GM21786 (cell line): ENCODE measurements at regions not wholly inside any gene's neighbourhood (a gene's known extent, or its start where the extent isn't known, plus 50 kb on each side); places are given as distances from the start of the nearest gene placed in this dataset.
A peak's percentile ranks its signal among the peaks of the same experiment; 100 is the strongest.

Experiments
- ATAC-seq: cut with Tn5 transposase; IDR thresholded peaks from one replicate; pipeline ENCODE4 v1.9.1; 2021; ENCODE audit not compliant: unreplicated experiment

DNA sequence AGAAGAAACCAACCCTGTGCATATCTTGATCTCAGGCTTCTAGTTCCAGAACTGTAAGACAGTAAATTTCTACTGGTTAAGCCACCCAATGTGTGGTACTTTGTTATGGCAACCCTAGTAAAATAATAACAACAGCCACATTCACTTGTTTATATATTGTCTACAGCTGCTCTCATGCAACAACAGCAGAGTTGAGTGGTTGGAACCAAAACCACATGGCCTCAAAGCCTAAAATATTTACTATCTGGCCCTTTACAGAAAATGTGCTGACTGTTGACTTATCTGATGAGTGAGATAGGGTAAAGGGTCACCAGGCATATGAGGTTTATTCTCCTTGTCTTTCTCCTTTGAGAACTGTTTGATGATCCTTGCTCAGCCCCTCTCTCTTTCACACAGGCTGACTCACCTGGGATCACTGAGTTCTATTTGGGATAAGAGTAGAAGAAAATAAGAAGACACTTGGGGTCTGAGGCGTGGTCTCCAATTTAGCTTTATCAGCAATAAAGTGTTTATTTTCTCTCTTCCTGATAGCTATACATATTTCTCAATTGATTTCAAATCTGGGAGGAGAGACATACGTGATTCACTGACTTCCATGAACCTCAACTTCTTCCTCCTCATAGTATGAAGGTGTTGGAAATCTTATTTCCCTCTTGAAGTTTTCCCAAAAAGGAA lies 227.5 kb upstream of the STARD13 start:
- no peak for ATAC-seq

DNA sequence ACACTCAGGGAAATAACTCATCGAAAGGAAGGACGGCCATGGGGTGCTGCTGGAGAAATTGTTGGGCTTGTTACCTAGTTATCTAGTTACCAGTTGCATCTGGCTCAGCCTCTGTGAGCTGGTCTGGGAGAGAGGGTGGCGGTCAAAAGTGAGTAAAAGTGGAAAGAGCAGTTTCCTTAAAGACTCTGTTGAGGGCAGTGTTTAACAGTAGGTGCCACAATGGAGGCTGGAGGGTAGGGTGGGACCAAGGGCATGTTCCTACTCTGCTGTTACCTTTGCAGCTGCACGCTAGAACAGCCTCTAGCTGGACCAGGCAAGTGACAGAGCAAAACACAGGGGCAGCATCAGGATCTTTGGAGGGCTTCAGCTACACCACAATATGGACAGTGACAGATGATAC lies 228.8 kb upstream of the STARD13 start:
- ATAC-seq = no peak

DNA sequence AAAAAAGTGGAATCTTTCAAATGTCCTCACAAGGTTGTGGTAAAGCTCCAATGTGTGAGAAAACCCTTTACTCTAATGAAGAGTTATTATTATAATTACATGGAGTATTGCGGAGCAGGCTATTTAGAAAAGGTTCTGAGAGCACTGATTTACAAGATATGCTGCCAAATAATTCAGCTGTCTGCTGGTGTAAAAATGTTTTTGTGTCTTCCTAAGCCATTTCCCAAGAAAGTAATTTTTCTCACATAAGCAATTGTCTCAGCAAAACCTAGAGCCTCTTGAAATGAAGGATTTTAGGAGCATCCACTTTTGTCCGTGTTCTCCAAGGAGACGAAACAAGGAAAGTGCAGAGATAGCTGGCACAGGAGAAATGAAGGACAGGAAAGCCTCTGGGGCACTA lies 229.6 kb upstream of the STARD13 start:
- no peak for ATAC-seq

DNA sequence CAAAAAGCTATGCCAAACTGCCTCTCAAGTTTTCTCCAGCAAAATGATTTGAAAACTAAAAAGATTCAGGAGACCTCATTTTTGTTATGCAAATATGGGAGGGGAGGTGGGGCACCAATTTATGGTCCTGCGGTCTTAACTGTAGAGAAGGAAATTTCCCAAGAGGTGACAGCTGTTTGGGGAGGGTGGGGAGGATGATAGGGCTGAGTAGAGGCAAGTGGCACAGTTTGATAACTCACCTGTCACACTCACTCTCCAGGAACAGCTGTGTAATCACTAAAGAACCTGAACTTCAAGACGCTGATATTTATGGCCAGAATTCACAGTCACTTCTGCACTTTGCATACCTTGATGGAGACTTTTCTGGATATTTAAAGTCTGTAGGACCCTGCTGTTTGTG lies 232.9 kb upstream of the STARD13 start:
- no peak for ATAC-seq

DNA sequence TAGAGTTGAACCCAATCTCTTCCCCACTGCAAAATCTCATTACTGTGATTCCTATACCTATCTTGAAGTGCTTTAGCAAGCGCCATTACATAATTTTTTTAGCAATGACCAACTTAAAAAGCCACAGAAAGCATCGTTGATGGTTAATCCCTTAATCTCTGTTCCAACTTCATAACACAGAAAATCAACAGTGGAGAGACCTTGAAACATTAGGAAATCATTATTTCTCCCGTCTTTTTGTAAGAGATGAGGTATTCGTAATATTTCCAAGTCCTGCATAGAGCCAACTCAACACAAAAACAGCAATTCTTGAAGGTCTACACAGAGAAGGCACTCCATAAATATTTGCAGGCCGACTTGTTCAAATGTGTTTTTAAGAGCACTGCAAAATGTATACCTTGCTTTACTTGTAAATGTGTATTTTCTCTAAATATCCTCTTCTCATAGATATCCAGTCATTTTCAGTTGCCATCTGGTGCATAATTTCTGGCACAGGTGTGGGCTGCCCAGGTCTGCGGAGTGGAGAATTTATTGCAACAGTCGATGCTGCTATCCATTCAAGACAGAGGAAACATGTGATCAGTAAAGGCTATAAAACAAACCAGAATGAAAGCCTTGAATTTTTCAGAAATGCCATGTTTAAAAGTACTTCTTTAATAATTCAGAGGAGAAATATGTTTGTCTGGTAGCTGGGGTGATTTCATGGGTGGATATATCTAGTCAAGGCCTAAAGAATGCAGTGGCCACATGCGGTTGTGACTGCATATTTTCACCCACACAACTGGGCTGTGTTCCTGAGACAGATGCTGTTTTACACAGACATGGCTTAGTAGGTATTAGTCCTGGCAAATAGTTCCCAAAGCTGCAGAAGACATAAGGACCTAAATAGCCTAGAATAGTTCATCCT lies 234.3 kb upstream of the STARD13 start:
- ATAC-seq = no peak

DNA sequence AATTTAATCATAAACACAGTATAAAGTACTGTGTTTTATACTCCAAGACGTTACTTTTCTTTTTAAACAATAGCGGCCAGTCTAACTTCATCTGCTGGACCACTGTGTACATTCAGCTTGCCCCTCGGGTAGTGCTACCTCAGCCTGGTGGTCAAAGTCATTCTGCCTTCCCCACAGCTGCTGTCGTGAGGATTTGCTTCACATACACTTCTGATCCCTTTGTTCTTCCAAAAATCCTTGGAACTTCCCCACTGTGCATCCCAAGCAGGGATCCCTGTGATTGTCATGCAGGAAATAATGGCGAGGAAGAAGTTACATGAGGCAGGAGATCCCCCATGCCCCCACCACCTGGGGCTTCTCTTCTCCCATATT lies 234.9 kb upstream of the STARD13 start:
- ATAC-seq = no peak

DNA sequence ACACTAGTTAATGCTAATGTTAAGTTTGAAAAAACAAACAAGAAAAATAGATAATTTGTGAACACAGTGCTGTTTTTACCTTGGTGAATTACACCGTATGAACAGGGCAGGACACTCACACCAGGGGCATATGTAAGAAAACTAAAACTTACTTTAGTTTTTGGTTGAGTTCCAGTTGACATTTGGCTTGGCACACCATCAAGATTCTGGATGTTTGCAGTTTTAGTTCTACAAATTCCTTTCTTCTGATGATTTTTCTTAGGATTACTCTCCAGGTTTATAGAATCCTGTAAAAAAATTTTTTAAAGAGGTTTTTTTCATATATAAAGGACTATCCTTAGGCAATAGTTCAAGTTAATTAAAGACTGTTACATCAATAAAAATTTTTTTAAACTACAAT lies 238.5 kb upstream of the STARD13 start:
- ATAC-seq = no peak

DNA sequence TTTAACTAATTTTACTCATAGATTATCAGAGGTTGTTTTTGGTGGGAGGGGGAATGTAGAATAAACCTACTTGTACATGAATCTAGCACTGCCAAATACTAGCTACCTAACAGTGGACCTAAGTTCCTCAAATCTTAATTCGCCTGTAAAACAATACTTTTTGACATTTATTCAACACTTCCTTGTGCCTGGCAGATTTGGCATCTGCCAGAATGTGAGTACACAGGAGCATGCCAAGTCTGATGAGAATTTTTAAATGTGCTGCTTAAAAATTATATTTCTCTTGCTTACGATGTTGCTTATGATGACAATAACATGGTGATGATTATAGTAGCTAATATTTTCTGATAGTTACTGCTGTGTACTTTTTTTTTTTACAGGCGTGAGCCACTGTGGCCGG lies 240.2 kb upstream of the STARD13 start:
- no peak for ATAC-seq

DNA sequence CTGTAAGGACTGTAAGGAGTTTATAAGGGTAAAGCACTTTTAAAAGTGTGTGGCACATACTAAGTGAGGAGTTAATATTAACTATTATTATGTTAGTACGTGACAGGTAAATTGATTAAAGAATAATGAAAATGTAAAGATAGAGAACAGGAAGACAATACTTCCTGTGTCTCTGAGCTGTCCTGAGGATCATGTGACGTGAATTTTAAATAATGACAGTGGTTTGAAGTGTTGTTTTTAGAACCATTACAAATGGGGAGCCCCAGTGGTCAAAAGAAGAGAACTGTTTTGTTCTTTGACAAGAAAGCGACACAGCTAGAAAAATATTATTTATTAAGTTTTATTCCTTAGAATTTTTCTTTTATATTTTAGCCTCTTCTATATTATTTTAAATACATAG lies 241.2 kb upstream of the STARD13 start:
- ATAC-seq = no peak

DNA sequence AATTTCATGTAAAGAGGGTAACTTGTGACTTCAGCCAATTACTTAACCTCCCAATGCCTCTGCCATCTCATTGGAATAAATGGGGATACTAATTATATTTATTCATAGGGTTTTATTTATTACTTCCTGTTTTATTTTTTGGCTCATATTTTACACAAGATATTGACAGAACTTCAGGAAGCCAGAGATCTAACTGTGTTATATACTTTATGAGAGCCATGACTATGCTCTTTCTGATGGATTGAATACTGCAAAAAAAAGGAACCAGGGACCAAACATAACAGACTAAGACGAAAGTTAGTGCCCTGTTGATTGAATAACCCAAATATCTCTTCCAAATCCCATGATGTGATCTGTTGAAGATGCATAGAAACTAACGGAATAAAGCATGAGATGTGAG lies 243.3 kb upstream of the STARD13 start:
- no peak for ATAC-seq

DNA sequence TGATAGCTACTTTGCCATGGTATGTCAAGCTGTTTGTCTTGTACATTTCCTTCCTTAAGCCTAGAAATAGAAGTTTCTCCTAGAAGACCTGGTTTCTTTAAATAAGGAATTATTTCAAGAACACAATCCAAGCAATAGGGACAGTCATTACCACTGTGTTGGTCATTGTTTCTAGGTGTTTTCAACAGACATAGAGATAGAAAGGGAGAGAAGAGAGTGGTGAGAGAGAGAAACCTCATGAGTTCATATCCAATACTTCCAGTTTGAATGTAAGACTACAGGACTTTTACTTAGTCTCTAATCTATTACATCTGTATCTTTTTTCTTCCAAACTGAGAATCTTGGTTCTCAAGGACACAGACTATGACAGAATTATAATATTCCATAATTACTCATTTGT lies 245.9 kb upstream of the STARD13 start:
- ATAC-seq = no peak

DNA sequence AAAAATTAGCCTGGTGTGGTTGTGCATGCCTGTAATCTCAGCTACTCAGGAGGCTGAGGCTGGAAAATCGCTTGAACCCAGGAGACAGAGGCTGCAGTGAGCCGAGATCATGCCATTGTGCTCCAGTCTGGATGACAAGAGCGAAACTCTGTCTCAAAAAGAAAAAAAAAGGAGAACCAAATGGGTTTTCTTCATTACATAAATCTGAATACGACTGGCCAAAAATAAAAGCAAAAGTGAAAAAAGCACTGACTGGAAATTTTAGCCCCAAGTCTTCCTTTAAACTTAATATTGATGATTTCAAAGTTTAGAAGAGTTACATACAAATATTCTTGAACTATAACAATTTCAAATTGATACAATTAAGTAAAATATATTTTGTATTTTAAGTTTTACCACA lies 249.5 kb upstream of the STARD13 start:
- no peak for ATAC-seq

DNA sequence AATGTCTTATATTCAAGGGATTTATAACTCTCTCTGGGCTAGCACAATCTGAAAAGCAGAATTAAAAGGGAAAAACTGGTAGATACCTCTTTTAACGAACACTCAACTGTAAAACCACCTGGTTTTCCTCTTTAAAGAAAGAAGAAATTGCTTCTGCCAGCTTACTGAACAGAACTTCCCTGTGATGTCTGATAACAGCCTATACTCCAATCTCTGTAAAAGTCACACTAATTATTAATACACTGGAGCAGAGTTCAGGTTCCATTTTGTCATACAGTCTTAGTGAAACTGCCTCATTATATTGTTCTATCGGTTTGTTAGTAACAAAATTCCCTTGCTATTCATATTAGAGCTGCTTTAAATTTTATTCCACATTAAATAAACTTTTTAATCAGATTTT lies 251.0 kb upstream of the STARD13 start:
- no peak for ATAC-seq

DNA sequence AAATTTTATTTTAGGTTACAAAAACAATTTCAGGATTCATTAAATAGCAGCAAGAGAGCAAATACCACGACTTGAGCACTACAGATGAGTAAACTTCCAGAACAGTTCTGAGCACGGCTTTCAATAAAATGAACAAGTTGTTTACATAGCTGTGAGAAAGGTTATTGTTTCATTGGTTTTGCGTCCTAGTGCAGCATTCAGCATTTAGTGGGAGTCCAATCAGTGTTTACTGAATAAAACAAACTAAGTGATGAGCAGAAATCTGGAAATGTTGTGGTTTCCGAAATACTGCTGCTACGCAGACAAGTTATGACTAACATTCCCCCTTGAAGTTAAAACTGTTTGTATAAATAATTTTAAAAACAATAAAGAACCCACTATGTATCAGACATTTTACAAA lies 251.5 kb upstream of the STARD13 start:
- no peak for ATAC-seq

DNA sequence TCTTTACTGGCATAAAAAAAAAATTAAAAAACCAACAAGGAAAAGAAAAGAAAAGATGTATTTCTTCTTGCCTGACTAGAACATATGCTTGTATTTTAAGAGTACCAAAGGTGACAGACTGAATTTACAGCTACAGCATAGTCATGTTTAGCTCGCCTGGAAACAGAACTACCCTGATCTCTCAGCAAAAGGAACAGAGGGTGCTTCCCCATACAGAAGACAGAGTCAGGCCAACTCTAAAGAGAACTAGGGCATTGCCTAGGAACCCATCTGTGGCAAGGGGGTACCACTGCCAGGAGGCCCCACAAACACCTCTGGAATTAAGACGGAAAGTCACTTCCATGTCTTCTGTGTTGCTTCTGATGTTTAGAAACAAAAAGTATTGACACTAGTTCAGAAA lies 252.1 kb upstream of the STARD13 start:
- no peak for ATAC-seq

DNA sequence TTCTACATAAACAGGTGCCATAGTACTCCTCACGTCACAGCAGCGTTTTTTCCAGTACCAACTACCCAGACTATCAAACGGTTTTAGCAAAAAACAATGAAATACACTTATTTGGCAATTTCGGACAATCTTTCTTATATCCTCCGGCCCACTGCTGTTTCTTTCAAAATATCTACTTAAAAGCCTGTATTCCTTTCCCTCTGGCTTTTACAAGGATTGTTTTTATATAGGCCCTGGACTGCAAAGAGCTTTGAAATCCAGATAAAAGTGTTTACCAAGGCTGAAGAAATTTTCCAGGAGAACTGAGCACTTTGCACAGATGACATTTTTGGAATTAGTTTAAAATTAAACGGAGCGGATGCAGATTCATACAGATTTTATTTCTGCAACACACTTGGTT lies 255.9 kb upstream of the STARD13 start:
- no peak for ATAC-seq

DNA sequence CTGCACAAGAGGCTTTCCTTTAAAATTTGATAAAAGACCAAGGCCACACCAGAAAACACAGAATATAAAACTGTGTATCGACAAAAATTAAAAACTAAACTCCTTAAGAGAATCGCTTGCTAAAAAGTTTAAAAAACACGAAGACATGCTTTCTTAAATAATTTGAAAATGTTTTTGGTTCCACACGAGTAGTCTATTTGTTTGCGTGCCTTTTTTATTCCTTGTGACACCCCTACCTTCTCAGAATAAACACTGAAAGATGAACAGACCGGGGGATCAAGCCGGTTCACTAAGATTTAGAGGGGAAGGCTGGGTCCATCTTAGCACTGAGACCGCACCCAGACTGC lies 256.4 kb upstream of the STARD13 start:
- no peak for ATAC-seq

DNA sequence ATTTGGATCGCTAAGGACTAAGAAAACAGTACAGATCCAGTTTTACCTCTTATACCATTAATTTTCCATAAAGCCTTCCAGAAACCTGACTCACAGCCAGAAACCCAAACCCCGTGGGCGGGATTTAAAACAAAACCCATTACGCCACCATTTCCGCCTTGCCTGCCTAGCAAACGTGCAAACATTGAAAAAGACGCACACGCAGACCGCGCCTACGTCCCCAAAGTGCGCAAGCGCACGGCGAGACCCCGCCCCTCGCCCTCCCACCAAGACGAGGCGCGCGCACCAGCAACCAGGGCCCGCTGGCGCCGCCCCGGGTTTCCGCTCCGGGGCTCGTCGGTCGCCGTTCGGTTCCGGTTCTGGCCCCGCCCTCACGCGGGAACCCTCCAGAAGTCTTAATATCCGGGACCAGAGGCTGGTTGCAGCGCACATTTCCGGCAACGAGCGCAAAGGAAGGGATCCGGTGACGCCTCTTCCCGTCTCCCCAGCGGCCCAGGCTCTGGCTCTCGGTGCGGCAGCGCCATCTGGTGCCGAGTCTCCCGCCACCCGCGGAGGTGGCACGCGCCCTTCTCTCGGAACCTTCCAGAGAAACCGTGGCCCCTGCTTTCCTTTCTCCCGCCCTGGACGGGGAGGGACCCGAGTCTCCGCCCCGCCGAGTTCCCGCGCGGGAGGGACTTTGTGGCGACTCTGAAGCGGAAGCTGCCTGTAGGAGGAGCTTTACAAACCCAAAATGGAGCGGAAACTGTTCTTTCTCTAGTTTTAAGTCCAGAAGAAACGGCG lies 256.9 kb upstream of the STARD13 start:
- peak; percentile 84 for ATAC-seq

DNA sequence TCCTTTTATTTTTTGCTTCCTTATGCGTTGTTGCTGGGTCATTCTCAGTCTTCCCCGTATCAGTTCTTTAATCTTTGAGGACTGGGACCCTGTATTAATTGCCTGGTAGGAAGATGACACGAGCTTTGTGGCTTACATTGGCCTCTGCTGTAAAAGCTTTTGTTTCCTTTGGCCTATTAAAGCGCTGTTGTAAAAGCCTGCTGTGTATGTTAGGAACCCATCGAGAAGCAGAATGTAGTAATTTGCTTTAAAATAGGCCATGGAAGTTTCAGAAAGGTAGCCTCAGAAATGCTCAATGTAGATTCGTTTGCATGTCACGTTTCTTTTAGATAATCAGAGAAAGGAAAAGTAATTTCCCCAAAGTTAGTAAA lies 257.5 kb upstream of the STARD13 start:
- no peak for ATAC-seq

DNA sequence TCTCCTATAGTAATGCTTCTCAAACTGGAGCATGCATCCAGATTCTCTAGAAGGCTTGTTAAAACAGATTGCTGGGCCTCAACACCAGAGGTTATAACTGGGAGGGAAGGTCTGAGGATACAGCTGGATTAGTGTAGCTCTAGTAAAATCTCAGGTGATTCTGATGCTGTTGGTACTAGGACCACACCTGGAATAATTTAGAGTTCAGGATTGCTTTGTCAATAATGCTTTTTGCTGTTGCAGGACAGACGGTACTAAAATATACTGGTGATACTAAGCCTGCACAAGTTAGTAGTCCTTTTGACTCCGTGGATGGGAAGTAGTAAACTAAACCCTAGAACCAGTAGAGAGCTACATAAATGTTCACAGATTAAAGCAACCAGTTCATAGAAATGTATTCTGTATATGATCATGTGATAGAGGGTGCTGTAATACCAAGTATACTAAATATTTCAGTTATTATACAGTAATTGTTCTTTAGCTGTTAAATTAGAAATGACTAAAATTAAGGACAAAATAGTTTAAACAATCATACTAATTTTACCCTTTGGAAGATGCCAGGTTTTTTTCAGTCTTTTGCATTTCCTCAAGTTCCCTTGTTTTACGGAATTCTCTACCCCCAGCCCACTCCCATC lies 258.2 kb upstream of the STARD13 start:
- no peak for ATAC-seq

DNA sequence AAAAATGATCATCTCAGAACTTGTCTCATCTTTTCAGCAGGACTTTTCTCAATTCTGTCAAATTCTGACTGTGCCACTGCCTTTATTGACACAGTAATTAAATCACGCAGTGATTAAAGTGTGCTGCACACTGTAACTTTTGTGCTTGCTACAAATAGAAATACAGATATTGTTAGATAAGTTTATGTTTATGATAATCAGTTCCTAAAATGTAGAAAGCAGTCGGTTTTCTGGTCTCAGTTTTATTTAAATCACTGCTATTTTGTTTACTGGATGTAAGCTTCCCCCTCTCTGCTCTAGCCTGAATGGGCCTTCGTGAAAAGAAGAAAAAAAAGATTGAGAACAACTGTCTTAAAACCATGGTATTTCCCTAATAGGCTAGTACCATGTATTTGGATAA lies 258.8 kb upstream of the STARD13 start:
- ATAC-seq = no peak

DNA sequence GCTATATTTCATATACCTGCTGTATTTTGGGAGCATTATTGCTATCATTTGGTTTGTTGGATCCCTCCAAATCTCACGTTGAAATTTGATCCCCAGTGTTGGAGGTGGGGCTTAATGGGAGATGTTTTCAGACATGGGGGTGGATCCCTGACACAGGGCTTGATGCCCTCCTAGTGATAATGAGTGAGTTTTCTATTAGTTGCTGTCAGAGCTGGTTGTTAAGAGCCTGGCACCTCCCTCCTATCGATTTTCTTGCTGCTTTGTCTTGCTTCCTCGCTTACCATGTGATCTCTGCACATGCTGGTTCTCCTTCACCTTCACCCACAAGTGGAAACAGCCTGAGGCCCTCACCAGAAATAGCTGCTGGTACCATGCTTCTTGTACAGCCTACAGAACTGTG lies 259.9 kb upstream of the STARD13 start:
- ATAC-seq = no peak
